ENCODE measurements at regions not wholly inside any gene's neighbourhood (a gene's known extent, or its start where the extent isn't known, plus 50 kb on each side); places are given as distances from the start of the nearest gene placed in this dataset.

- Histone ChIP-seq H3K36me3 (no peaks in the 10 kb centered on the region), H3K27ac (no peak overlapping the region), H3K9me3 (no peaks in the 10 kb centered on the region), H3K4me1 (no peaks in the 10 kb centered on the region), H3K4me3 (no peak overlapping the region), H3K27me3 (no peaks in the 10 kb centered on the region)
- ATAC-seq (no peak), DNase-seq (no peak)
- intact Hi-C loops (cut with DNase I): no loop called here
- no peak for TF ChIP-seq CTCF (IDR thresholded peaks at IDR 0.05)
Measured at GRCh38 chr5:5968981-5969380, 409.4 kb downstream of the MED10 start.

- Histone ChIP-seq H3K27ac (no peak overlapping the region), H3K4me1 (no peaks in the 10 kb centered on the region), H3K36me3 (no peaks in the 10 kb centered on the region), H3K27me3 (no peaks in the 10 kb centered on the region), H3K4me3 (no peak overlapping the region), H3K9me3 (no peaks in the 10 kb centered on the region)
- intact Hi-C loops (cut with DNase I): no loop called here
- ATAC-seq: no peak
- no peak for DNase-seq
- no peak for TF ChIP-seq CTCF (IDR thresholded peaks at IDR 0.05)
Measured at GRCh38 chr5:5967944-5968343, 410.4 kb downstream of the MED10 start.

GRCh38 chr5:5967373-5967772 lies 411.0 kb downstream of the MED10 start:
- ATAC-seq: peak; percentile 89
- no peaks in the 10 kb centered on the region for H3K9me3 ChIP-seq
- H3K27ac ChIP-seq: no peak overlapping the region
- intact Hi-C loops (cut with DNase I): no loop called here
- H3K27me3 ChIP-seq: no peaks in the 10 kb centered on the region
- TF ChIP-seq CTCF (IDR thresholded peaks at IDR 0.05): no peak
- DNase-seq: no peak
- no peak overlapping the region for H3K4me3 ChIP-seq
- no peaks in the 10 kb centered on the region for H3K36me3 ChIP-seq
- H3K4me1 ChIP-seq: no peaks in the 10 kb centered on the region

GRCh38 chr5:5965132-5965531 lies 413.2 kb downstream of the MED10 start:
- peak; percentile 73 for ATAC-seq

GRCh38 chr5:5964347-5964746 lies 414.0 kb downstream of the MED10 start:
- no peak overlapping the region for H3K27ac ChIP-seq
- ATAC-seq: no peak
- H3K4me1 ChIP-seq: no peaks in the 10 kb centered on the region
- H3K36me3 ChIP-seq: no peaks in the 10 kb centered on the region
- H3K27me3 ChIP-seq: no peaks in the 10 kb centered on the region
- no peak for TF ChIP-seq CTCF (IDR thresholded peaks at IDR 0.05)
- intact Hi-C loops (cut with DNase I): no loop called here
- no peaks in the 10 kb centered on the region for H3K9me3 ChIP-seq
- no peak for DNase-seq
- no peak overlapping the region for H3K4me3 ChIP-seq

More at GRCh38 chr5:5965132-5965531, 413.2 kb downstream of the MED10 start:
- Histone ChIP-seq H3K27ac (no peak overlapping the region), H3K27me3 (no peaks in the 10 kb centered on the region), H3K4me3 (no peak overlapping the region), H3K36me3 (no peaks in the 10 kb centered on the region), H3K4me1 (no peaks in the 10 kb centered on the region), H3K9me3 (no peaks in the 10 kb centered on the region)
- intact Hi-C loops (cut with DNase I): no loop called here
- TF ChIP-seq CTCF (IDR thresholded peaks at IDR 0.05): no peak
- DNase-seq: no peak

GRCh38 chr5:5957737-5958136 lies 420.6 kb downstream of the MED10 start:
- no peak for ATAC-seq
- intact Hi-C loops (cut with DNase I): no loop called here
- TF ChIP-seq CTCF (IDR thresholded peaks at IDR 0.05): no peak

More at GRCh38 chr5:5957737-5958136, 420.6 kb downstream of the MED10 start:
- Histone ChIP-seq H3K27me3 (no peaks in the 10 kb centered on the region), H3K4me1 (no peaks in the 10 kb centered on the region), H3K9me3 (no peaks in the 10 kb centered on the region), H3K36me3 (no peaks in the 10 kb centered on the region), H3K4me3 (no peak overlapping the region), H3K27ac (no peak overlapping the region)
- DNase-seq: no peak
